GM18508 (cell line): ENCODE measurements at regions not wholly inside any gene's neighbourhood (a gene's known extent, or its start where the extent isn't known, plus 50 kb on each side); places are given as distances from the start of the nearest gene placed in this dataset.
"Not testable (repeated sequence)": the region's sequence is repeated elsewhere in the genome, so short reads cannot be mapped to it uniquely, and the experiment has no call there.

Experiments used
- ATAC-seq: cut with Tn5 transposase; IDR thresholded peaks from one replicate; pipeline ENCODE4 v1.9.1; 2021; ENCODE audit warnings: moderate number of reproducible peaks; ENCODE audit not compliant: insufficient read depth, unreplicated experiment

DNA sequence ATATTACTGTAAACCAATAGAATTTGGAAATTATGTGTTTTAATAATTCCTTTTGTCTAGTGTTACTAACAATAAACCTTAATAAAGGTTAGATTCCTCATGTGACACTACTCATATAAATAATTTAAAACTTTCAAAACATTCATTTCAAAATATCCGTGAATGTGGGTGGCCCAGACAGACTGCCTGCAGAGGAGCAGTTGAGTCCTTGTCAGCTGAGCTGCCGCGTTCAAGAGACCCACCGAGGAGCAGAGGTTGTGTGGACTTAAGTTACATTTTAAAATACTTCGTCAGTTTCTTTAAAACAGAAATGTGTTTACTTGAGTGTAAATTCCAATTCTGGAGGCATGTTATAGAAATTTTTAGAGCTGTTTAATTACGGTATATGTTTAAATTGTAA is 64.2 kb upstream of the HGFAC start:
- ATAC-seq, result no peak

DNA sequence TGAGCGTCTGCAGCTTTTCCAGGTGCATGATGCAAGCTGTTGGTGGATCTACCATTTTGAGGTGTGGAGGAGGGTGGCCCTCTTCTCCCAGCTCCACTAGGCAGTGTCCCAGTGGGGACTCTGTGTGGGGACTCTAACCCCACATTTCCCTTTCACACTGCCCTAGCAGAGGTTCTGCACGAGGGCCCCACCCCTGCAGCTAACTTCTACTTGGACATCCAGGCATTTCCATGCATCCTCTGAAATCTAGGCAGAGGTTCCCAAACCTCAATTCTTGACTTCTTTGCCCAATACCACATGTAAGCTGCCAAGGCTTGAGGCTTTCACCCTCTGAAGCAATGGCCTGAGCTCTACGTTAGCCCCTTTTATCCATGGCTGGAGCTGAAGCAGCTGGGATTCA is 61.4 kb upstream of the HGFAC start:
- not testable (repeated sequence) for ATAC-seq

DNA sequence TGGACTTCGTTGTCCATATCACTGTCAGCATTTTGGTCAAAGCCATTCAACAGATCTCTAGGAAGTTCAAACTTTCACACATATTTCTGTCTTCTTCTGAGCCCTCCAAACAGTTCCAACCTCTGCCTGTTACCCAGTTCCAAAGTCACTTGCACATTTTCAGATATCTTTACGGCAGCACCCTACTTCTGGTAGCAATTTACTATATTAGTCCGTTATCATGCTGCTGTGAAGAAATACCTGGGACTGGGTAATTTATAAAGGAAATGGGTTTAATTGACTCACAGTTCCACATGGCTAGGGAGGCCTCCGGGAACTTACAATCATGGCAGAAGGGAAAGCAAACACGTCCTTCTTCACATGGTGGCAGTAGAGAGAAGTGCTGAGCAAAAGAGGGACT is 60.6 kb upstream of the HGFAC start:
- ATAC-seq, result not testable (repeated sequence)

DNA sequence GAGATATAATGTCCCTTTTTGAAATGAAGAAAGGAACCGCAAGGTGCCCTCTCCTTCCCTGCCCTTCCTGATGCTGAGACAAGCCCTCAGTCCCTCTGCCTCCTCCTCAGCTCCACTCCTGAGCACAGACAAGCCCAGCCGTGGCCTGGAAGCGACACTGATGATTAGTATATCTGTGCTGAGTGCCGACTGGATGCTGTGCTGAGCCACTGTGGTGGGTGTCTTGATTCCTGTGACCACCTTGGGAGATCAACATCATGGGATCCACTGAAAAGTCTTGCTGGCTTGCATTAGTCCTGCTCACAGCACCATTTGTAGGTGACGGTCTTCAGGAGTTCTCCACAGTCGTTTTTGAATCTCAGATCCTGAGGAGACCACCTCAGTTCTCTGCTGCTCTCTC is 59.5 kb upstream of the HGFAC start:
- ATAC-seq, result no peak

DNA sequence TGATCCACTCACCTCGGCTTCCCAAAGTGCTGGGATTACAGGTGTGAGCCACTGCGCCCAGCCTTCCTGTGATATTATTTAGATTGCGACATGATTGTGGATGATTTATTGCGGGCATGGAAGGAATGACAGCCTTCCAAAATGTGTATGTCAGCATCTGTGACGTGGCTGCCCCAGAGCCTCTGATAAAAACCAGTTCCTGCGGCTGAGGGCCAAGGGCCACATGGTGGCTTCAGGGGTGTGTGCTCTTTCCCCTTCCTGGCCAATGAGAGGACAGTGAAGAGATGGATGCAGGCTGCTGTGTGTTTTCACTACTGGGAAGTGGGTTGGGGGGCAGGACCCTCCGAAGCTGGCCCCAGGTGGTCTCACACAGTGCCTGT is 57.4 kb upstream of the HGFAC start:
- ATAC-seq, result no peak

DNA sequence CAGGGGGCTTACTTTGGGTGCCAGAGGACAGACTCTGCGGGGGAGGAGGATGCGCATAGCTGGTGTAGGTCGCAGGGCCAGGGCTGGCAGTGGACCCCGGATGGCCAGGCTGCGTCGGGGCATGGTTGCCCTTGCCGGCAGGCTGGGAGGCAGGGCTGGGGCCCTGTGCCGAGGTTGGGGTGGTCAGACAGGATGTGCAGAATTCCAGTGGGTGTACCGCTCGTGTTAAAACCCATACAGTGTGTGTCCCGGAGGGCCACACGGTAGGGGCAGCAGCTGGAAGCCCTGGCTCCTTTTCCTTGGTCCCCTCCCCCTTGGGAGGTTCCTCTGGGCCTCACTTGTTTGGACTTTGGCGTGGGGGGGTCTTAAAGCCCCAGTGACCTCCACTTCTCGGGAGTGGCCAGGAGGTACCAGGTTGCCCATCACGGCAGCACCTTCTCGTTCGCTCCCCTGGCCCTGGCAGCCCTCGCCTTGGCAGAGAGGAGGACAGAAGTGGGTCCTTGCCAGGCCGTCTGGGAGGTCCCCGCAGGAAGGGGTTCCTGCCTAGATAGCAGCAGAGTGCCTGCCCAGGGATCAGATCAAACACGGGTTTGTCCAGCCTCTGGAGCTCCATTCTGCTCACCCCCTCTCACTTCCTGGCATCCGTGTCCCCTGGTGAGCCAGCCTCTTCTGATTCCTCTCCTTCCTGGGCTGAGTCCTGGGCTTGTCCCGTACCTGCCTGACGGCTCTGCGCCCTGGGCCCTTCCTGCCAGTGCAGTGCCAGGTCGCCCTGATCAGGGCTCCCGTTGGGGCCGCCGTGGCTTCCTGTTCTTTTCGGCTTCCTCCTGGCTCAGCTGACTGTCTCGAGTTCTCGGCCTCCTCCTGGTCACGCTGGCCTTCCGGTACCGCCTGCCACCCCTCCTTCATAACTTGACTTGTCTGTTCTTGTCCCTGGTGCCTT is 56.7 kb upstream of the HGFAC start:
- no peak for ATAC-seq

DNA sequence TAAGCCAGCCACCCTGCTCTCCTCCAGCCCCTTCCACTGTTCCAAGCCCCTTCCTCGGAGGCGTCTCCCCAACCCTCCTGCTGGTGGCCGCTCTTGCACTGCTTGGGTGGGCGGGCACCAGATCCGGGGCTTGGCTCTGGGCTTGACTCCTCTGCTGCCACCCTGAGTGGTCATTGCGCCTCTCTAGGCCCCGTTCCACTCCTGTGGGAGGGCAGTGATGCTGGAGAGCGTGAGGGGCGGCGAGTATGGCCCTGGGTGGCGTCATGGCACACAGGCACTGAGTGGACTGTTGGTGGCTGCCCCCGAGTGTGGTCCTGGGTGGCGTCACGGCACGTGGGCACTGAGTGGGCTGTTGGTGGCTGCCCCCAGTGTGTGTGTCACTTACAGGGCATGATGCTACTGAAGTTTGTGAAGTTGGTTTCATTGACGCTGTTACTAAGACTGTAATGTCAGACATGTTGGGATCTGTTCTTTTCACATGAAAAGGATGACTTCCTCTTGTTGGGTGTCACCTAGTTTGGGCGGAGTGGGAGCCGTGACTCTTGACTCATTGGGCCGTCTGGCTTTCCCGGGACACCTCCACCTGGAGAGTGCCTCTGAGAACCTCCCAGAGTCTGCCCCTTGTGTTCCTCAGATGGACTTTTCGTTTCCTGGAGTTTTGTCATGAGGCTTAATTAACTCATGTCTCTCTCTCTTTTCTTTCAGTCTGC is 55.9 kb upstream of the HGFAC start:
- no peak for ATAC-seq

DNA sequence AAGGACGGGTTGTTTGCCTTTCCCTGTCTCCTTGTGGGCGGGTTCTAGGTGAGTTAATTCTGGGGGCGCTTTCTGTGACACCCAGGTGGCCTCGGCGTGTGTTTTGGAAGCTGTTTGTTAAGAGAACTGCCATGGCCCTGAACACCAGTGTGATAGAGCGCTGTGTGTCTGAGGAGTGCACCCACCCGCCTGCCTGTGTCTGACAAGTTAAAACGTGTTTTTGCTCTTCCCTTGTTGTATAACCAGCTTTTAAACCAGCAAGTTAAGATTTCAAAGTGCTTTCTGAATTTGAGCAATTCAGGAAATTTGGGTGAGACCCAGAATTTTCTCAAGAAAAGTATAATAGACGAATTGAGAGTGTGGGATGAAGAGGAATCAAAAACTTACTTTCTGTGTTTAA is 55.2 kb upstream of the HGFAC start:
- ATAC-seq, result no peak

DNA sequence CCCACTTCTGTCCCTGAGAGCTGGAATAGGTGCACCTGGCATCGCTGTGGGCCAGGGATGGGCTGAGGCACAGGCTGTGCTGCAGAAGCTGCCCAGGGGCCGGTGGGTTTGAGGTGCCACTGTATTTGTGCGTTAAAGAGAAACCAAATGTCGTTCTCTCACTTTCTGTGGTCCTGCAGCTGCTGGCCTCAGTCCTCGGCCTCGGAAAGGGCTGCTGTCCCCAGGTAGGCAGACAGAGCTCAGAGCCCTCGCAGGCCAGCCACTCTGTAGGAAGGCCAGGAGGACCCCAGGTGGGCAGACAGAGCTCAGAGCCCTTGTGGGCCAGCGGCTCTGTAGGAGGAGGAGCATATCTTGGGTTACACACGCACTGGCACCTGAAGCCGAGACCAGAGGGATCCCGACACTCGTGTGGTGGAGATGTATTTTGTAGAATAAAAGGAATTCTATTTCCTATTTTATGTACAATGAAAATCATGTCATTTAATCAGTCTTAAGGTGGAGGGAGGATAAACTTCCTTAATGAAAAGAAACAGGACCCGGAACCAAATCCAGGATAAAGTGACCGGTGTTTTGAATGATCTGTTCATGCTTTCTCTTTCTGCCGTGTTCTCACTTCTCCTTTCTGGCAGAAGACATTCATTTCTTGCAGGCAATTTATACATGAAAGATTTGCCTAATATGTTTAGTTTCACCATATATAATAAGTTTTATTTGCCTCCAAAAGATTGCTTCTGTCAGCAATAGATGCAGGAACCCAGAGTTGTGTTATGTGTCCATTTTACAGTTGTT is 54.4 kb upstream of the HGFAC start:
- ATAC-seq, result no peak

DNA sequence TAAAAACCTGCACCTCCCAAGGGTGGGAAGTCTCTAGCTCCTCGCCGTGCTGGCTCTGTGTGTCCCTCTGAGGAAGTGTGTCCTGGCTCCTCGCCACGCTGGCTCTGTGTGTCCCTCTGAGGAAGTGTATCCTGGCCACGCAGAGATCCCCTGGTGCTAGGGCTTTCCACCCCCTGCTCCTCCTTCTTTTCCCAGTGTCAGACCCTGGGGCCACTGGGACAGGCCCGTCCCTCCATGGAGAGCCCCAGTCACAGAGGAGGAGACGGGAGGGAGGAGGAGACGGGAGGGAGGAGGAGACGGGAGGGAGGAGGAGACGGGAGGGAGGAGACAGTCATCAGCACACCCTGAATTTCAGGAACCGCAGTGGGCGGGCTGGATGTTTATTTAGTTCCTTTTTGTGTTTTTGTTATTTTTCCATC is 53.8 kb upstream of the HGFAC start:
- no peak for ATAC-seq

DNA sequence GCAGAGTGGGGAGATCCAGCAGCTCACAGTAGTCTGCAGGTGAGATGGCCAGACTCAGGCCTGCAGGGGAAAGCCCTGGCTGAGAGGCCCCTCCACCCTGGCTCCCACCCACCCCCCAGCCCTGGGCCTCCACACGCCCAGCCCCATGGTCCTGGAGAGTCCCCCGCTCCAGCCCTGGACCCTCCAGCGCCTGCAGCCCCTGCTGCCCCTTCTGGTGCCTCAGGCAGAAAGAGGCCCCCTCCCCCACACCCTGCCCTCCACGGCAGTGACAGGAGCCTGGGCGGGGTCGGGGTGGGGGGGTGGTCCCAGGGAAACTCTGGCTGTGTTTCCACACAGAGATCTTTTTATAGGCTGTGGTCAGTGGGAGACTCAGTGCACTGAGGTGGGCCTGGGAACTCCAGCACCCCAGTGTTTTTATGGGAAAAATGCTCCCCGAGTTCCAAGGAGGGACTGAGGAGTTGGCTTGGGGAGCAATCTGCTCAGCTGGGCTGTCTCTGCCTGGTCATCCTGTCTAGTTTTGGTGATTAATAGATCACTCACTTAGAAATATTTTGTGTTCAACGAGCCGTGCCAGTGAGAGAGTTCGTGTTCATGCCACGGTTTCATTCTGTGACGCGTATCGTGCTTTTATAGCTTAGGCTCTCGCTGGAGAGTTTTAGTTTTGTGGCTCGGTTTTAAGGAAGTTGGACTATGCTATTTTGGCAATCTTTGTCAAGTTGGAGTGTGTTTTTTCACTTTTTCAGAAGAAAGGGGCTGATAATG is 53.1 kb upstream of the HGFAC start:
- peak; percentile 56 for ATAC-seq

DNA sequence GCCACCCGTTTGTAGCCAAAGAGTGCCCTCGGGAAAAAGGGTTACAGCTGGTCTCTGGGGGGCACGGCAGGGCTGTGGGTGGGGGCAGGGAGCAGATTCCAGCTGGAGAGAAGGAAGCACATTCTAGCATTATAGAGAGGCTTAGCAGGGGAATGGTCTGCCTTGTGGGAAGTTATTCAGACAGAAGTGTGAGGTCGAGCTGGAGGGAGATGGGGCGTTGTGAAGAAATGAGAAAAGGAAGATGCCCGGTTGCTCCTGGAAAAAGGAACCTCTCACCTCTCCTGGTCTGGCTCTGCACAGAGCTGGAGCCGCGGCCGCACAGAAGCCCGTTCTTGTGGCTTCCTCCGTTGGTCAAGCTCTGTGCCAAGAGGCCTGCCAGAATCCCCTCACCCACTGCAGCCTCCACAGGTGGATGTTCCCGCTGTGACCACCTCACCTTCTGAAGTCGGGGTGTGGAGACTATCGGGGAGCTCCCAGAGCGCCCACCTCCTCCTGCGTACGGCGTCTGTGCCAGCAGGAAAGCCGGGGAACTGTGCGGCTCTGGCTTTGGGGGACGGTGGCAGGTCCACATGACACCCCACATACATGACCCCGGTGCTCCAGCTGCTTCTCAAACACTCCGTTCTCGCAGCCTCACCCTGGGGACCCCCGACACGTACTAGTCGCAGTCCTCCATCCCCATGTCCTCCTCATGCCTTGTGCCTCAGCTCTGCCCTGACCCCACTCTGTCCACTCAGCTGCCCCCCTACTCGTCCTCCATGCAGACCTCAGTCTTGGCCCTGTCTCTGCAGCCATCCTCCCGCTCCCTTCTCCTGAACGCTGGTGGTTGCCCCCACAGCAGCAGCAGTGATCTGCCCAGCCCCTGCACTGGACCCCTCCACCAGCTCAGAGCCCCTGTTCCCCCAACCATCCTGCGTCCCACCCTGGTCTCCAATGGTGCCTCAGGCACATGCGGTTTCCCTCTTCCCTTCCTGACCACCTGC is 52.2 kb upstream of the HGFAC start:
- ATAC-seq, result no peak

DNA sequence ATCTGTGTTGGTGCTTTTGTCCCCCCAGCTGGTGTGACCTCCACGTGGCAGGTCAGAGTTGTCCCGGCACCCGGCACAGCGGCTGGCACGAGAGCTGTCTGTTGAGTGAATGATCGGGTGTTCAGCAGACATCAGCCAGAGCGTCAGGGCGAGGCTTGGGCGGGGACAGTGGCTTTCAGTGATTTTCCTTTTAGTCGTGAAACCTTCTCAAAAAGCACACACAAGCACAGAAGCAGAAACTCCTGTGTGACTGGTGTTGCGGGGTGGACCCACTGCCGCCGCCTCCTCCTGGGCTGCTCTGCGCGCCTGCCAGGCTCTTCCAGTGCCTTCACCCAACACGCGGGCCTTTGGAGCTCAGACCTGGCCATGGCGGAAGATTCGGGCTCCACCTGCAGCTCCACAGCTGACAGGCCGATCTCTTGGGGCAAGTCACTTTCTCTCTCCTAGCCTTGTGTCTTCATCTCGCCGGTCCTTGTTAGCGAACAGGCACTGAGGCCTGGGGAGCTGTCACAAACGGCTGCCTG is 51.4 kb upstream of the HGFAC start:
- ATAC-seq, result no peak

DNA sequence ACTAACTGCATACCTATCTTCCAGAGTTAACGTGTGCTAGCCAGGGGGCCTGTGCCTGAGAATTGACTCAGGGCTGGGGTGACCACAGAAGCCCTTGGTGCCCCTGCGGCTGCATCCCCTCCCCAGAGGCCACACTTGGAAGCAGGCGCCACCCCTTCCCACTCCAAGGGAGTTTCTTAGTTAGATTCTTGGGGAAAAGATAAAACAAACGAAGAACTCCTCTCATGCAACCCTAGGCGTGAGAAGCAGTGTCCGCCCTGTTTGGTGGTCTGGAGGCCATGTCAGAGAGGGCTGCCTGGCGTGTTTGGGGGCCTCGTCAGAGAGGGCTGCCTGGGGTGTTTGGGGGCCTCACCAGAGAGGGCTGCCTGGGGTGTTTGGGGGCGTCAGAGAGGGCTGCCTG is 50.3 kb upstream of the HGFAC start:
- no peak for ATAC-seq
